ENCODE measurements at regions not wholly inside any gene's neighbourhood (a gene's known extent, or its start where the extent isn't known, plus 50 kb on each side); places are given as distances from the start of the nearest gene placed in this dataset.

DNA sequence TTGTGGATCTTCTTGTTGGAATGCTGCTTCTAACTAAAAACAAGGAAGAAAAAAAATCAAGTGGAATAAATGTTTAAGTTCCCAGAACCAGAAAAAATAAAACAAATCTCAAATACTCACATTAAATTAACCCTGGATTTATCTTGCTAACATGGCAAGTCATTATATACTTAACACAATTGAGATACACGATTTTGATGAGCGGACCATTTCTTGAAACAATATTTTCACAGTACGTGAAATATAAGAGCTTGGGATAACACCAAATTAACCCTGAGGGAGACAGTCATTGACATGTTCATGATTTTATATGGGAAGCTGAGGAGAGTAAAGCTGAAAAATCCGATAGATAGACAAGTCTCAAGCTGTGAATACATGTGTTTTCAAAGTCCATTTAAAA lies 128.6 kb downstream of the PTCSC3 start:
- Histone ChIP-seq H3K4me2 (ENCODE audit: insufficient read depth, low read length) (no peak overlapping the region), H3K27me3 (ENCODE audit: control insufficient read depth in 2 of 2, insufficient read depth in 2 of 2, low read length in 2 of 2) (no peaks in the 10 kb centered on the region), H3K27ac (ENCODE audit: extremely low read depth, low read depth, low read length) (no peak overlapping the region), H3K9me1 (ENCODE audit: control insufficient read depth, insufficient read depth, low read length) (no peaks in the 10 kb centered on the region), H3K9me3 (replicated peaks; ENCODE audit: control insufficient read depth, insufficient read depth, low read depth, low read length) (no peaks in the 10 kb centered on the region), H3K4me1 (replicated peaks in 1 of 2; ENCODE audit: control insufficient read depth in 2 of 2, insufficient read depth in 2 of 2, low read length in 2 of 2) (no peaks in the 10 kb centered on the region), H3K79me2 (ENCODE audit: control insufficient read depth, insufficient read depth, low read length) (no peaks in the 10 kb centered on the region), H4K20me1 (replicated peaks; ENCODE audit: control insufficient read depth, insufficient read depth, low read length) (no peaks in the 10 kb centered on the region), H3K9ac (ENCODE audit: insufficient read depth in 1 of 2, low read depth in 2 of 2, low read length in 2 of 2) (no peak overlapping the region), H3K36me3 (ENCODE audit: control insufficient read depth, insufficient read depth, low read length) (no peaks in the 10 kb centered on the region), H3K4me3 (no peak overlapping the region), H2AFZ (ENCODE audit: low read depth, low read length) (no peak overlapping the region)
- intact Hi-C loops (cut with micrococcal nuclease) (no loop called here), in situ Hi-C loops (cut with MboI) (no loop called here)
- ChIA-PET CTCF (ENCODE audit: low intra/inter-chr PET ratio) (no interaction called here), POLR2A (no interaction called here)
- WGBS (ENCODE audit: insufficient coverage, low coverage, missing lambda C conversion rate): 5% methylated on average over 4 of the region's 4 CpGs
- no peak for FAIRE-seq
- BruUV-seq (replicated peaks): no TSS peak
- TF ChIP-seq TBL1XR1 (IDR thresholded peaks at IDR 0.05; ENCODE audit: low read length in 2 of 2) (no peak), ZNF347 (CRISPR knock-in tag; IDR thresholded peaks at IDR 0.05; ENCODE audit: low read depth) (no peak), LARP7 (IDR thresholded peaks at IDR 0.05) (no peak), WHSC1 (IDR thresholded peaks at IDR 0.05; ENCODE audit: low read length) (no peak), BMI1 (IDR thresholded peaks at IDR 0.05; ENCODE audit: low read length) (no peak), HMG20B (CRISPR knock-in tag; IDR thresholded peaks at IDR 0.05) (no peak), ZBTB7A (IDR thresholded peaks at IDR 0.05; ENCODE audit: borderline replicate concordance, control insufficient read depth, low read depth, low read length) (no peak), RB1 (IDR thresholded peaks at IDR 0.05; ENCODE audit: low read depth) (no peak), KDM5B (IDR thresholded peaks at IDR 0.05; ENCODE audit: insufficient replicate concordance, low read depth, low read length) (no peak), NR2C2 (CRISPR knock-in tag; IDR thresholded peaks at IDR 0.05) (no peak), NR2C2 (tag; IDR thresholded peaks at IDR 0.05) (no peak), EGR1 (conservative IDR thresholded peaks at IDR 0.05) (no peak)
- TF ChIP-seq, protein P1, sequence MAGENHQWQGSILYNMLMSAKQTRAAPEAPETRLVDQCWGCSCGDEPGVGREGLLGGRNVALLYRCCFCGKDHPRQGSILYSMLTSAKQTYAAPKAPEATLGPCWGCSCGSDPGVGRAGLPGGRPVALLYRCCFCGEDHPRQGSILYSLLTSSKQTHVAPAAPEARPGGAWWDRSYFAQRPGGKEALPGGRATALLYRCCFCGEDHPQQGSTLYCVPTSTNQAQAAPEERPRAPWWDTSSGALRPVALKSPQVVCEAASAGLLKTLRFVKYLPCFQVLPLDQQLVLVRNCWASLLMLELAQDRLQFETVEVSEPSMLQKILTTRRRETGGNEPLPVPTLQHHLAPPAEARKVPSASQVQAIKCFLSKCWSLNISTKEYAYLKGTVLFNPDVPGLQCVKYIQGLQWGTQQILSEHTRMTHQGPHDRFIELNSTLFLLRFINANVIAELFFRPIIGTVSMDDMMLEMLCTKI (IDR thresholded peaks at IDR 0.05; ENCODE audit: partially characterized antibody): no peak
- DNase-seq (ENCODE audit: extremely low read depth in 1 of 4, low spot score in 3 of 4): no peak
- no peak for ATAC-seq

Data from K562 (cell line).